EH (cell line): ENCODE measurements at regions not wholly inside any gene's neighbourhood (a gene's known extent, or its start where the extent isn't known, plus 50 kb on each side); places are given as distances from the start of the nearest gene placed in this dataset.

Experiments used
- DNase-seq: peaks from one replicate; pipeline ENCODE4 v3.0.0-alpha.2; 2015; ENCODE audit warnings: low read depth

DNA sequence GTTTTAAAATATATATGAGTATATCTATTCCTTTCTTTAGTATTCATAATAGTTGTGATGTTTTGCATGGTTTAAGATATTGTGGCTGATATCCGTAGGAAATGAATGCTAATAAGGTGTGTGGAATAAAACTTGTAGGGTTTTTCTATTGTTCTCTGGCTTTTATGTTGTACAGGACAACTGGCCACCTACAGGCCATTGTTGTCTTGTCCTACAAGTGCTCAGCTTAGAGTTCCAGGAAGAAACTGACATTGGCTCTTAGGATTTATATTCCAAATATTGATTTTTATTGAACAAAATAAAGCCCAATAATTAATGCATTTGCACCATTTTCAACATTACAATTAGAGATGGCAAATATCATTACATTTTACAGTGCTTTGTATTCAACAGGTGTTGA, 512.8 kb upstream of the TENM4 start:
- DNase-seq: no peak

DNA sequence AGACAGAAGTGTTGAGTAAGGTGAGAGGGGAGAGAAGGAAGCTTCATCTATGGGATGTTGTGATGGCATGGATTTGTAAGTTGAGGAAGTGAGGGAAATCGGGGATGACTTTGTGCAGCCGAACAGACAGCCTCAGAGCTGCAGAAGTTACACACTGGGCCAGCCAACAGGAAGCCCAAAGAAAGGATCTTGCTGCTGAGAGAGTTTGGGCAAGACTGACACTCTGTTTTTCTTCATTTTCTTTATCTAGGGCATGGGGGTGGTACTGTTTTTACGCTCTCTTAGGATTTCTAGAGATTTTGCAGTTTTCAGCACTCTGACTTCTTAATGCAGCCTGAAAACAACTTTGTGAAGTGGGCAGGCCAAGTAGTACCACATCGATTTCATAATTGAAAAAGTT, 509.9 kb upstream of the TENM4 start:
- DNase-seq: no peak

DNA sequence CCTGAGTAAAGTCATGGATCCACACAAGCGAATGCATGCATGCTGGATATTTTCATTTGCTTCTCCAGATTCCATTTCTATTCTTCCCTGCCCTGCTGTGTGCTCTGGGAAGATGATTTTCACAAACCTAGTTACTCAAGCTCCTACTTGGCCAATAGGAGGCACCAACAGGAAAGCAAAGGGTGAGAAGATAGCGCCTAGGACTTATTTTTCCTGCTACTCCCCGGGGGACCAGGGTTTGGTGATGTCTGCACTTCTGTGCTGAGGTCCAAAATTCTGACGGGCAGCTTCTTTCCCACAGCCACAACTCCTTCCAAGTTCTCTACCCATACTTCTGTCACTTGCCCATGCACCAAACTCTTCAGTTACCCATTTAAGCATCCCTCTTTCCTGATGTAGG, 509.3 kb upstream of the TENM4 start:
- no peak for DNase-seq

DNA sequence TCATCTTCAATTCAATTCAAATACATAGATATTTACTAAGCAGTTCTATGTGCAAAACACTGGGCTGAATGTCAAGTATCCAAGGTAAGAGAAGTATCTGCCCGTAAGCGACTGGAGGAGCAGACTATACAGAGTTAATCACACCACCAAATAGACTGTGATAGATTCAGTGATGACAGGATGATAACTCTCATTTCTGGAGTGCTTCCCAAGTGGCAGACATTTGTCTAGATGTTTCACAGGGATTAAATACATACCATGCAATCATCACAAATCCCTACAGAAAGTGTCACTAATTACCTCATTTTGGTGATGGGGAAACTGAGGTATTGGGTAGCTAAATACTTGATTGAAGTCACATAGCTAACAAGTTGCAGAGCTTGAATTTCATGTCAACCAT, 508.7 kb upstream of the TENM4 start:
- no peak for DNase-seq

DNA sequence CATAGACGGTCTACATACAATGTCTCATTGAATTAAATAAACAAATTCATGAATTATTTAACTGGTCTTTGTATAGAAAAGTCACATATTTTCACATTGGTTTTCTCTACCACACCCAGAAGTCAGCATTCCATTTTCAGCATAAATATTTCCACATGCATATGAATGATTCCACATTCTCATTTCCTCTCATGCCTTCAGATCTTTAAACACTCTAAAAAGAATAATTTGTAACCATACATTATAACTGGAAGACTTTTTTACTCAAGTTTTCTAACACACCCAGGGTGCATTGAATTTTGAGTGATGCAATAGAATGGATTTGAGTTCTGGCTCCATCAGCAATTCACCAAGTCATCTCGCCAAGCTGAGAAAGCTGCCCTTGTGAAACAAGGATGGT, 501.8 kb upstream of the TENM4 start:
- DNase-seq: no peak

DNA sequence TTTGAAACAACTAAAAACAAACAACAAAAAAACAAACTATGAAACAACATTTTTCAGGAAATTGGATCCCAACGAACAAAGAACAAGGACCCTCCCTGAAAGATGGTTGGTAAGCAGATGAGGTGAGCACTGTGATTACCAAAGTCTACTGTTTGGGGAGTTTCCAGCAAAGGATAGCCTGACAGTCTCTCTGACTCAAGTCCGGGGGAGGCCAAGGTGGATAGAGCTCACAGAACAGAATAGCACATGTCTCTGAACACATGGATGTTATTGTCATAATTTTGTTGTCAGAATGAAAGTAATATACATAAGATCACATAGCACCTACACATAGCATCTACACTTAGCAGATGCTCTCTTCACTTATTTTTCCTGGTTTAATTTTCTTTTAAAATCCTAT, 501.3 kb upstream of the TENM4 start:
- DNase-seq: no peak

DNA sequence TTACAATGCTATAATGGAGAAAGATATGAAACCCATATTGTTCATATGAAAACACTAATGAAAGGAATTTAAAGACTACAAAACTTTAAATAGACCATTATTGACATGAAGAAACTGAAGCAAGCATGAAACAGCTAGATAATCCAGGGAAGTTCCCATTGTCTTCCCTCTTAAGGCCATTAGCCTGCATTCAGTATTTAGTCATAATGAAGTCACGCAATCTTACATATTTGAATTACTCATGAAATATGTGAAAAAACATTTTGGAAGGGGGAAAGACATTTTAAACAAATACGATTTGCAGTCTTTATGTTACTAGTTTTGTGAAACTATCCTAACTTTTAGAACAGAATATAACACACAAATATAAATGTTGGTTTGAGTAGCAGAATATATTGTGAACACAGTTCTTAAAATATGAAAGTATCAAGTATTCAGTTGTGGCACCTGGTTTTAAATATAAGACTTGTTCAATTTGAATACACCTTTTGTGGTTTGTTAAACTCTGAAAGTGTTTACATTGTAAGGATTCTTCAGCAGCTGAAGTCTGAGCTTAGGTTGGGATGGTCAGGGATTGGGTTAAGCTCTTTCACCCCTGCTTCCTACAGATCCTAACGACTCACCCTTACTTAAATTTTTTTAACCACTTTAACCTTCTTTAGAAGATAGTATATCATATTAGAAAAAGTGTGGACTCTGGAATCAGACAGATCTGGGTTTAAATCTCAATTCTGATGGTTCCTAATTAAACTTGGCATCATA, 500.3 kb upstream of the TENM4 start:
- peak; percentile 2 for DNase-seq

DNA sequence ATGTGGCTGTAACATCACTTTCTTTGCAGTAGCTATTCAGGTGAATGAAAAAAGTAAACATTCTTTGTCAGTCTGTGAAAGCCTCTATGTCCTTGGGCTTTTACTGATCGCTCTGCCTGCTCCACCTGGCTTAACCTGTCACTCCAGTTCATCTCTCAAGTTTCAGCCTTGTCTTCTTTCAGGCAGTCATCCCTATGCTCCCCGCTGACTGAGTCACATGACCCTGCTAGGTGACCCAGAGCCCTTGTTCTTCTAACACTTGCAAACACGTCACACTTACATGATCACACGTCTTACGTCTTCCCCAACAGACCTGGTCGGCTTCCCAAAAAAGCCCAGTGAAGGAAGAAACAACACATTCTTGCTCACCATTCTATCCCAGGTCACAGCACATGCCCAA, 499.3 kb upstream of the TENM4 start:
- DNase-seq: no peak

DNA sequence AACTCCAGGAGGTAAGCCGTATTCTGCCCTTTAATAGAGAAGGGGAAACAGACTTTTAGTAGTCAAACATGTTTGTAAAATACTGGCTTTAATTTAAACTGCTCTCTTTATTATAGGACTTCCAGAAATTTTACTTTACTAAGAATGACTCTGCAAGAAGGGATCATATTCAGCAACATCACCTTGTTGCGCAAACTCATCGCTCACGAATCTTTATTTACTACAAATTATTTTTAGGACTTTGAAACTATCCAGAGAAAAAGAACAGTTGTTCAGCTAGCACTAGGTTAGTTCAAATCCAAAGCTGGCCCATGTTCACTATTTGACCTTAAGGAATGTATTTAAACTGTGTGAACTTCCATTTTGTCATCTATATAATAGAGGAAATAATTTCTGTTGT, 498.3 kb upstream of the TENM4 start:
- no peak for DNase-seq

DNA sequence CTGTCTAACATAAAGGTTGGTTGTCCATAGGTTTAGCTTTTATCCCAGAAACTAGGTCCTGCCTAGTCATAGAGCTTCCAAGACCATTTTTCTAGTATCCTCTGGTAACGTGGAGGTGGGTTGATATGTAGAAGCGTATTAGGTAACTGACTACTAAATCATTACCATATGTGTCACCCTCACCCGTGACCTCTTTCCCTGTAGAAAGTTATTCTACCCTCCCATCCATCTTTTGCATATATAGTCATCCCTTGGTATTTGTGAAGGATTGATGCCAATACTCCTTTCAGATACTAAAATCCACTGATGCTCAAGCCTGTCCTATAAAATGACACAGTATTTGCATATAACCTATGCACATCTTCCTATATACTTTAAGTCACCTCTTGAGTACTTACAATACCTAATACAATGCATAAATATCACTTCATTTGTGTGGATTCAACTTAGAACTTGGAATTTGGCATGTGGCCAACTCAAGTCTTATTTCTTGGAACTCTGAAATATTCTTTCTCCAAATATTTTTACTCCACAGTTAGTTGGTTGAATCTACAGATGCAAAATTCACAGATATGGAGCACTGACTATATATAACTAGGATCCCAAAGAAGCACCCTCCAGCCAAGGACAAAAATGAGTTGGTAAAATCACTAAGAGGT, 497.0 kb upstream of the TENM4 start:
- DNase-seq: no peak

DNA sequence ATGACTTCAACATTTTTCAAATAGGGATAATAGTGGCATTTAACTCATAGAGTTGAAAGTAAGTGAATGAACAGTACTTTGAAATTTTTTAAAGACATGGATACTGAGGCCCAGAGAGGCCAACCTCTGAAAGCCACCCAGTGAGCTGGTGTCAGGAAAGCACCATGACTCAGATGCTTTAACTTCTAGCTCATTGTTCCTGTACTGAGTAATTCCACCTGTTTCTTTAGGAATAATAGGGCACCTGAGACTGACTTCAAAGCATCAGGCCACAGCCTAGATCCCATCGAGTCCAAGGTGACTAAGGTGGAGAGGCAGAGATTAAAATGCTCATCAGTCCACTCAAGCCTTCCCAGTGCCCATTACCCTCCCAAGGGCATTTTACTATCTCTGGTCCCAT, 491.8 kb upstream of the TENM4 start:
- no peak for DNase-seq

DNA sequence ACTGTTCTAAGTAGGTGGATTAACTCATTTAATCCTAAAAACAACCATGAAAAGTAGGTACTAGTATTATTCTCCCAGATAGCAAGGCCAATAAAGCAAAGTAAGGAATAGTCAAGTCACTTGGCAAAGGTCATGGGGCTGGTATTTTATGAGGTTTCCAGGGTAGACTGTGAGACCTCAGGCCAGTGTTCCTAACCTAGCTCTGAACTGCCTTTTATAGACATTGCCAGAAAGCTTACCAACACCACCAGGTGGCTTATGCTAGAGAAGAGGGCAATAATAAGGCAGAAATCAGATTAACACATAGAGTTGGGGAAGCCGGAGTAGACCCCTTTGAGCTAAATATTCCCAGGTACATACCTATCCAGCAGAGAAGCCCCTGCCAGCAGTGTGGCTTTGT, 490.9 kb upstream of the TENM4 start:
- DNase-seq: no peak

DNA sequence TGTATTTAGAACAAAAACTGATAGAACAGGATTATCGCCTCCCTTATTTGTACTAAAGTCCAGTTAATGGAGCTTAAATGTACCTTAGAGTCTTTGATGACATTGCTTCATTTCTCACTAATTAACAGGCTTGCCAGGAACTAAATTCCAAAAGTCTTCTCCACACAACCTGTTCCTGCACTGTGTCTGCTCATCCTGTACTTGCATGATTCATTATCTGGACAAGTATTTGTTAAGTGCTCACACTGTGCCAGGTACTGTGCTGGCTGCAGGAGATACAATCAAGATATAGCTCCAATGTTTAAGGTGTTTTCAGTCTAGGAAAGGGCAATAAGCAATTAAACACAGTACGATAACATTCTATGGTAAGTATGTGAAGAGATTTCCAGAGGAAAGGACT, 485.9 kb upstream of the TENM4 start:
- DNase-seq: no peak

DNA sequence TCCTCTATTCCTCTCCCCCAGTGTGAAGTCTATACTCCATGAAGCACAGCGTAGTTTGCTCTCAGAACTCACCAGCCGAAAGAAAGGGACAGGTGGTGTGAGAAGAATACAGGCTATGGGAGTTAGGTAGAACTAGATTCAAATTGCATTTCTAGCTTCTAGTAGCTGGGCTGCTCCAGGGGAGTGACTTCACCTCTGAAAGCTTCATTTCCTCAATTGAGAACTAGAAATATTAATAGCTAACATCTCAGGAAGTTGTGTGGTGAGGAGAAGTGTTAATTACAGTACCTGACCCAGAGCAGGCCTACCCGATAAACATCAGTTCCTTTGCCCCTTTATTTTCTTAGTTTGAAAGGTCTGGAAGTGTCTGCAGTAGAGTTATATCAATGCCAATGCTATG, 484.7 kb upstream of the TENM4 start:
- DNase-seq: no peak

DNA sequence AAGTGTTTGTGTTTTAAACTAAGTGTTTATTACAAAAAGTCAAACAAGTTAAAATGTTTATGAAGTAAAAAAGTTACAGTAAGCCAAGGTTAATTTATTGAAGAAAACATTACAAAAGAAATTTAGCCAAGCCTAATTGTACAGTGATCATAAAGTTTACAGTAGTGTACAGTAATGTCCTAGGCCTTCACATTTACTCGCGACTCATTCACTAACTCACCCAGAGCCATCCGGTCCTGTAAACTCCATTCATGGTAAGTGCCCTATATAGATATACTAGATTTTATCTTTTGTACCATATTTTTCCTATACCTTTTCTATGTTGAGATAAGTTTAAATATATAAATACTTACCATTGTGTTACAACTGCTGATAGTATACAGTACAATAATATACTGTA, 481.8 kb upstream of the TENM4 start:
- DNase-seq: no peak

DNA sequence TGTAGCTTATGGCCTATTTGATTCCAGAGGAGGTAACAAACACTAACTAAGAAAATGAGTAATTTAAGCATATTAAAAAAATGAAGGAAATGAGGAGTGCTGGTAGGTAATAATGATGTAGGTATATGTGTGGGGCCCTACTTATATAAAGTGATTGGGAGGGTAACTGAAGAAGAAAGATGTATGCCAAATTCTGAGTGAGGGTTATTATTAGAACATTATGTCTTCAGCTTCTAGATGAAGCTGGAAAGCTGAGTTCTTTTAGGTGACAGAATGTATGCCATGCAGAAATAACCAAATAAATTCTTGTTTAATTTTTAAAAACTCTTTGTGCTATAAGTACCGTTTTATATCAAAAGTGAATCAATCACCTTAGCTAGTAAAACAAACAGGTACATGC, 479.6 kb upstream of the TENM4 start:
- no peak for DNase-seq

DNA sequence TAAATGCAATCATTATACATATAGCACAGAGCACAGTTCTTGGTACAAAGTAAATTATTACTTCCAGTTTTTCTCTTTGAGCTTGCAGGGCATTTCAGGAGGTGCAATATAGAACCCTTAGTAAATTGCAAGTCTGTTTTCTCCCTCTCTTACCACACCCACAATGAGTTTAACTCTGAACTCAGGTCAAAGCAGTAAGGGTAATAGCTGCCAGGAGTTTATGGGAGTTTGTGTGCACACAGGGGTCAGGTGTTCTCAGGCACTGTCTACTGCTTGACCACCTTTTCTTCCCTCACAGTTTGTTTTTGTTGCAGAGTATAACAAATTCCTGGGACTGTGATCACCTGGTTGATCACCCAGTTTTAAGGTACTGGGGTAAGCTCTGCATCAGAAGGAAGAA, 478.5 kb upstream of the TENM4 start:
- no peak for DNase-seq

DNA sequence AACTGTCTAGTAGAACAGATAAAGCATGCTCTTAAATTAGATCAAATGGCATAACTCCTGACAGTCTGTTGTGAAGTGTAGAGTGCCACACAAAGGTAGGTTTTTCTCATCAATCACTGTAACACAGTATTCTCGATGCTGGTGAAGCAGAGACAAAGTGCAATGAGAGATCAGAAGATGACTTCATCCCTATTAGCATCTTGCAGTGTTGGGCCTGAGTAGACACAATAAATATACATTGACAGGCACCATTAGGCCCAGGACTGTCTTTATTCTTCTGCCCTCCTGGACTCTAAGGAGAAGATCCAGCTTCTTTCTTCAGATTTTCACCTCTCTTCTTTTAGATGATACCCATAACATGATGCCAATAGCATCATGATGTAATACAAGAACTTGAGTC, 478.0 kb upstream of the TENM4 start:
- no peak for DNase-seq

DNA sequence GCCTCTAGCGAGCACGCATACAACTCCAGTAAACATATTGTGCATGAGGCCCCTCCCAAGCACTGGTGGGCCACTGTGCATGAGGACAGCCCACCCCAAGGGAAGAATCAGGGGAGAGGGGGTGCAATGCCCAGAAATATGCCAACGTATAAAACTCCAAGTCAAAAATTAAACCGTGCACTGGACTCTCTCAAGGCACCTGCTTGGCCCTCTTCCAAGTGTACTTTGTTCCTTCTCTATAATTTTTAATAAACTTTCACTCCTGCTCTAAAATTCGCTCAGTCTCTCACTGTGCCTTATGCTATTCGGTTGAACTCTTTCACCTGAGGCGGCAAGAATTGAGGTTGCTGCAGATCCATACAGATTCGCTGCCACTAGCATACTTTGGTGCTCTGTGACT, 465.3 kb upstream of the TENM4 start:
- DNase-seq: no peak

DNA sequence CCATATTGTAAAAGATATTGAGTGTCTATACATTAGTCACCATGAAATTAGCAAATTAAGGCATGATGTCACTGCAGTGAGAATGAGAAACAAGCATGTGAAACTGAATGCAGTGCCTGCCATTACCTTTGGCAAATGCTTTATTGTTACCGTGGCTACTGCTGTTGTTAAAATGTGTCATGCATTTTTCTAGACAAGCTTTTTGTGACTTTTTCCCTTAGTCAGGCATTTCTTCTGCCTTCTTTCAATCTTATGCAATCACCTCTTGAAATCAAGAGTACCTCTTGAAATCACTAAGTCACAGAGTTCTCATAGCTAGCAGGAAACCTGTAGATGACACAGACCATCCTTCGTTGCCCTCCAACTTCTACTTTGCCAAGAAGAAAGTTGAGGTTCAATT, 461.7 kb upstream of the TENM4 start:
- peak; percentile 0 for DNase-seq

DNA sequence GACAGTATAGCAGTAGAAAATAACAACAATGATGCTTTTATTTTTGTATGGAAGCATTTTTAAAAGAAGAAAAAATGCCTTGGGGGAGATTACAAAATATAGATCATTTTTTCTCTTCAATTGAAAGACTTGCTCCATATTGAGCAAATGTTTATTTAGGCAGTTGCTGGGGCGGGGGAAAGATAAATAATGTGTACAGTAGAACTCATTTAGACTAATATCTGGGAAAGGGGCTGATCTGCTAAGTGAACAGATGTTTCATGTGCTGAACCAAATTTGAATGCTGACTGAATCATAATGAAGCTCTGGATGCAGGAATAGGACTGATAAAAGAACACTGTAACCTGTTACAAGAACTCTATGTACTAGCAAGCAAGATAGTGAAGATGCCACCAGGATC, 457.1 kb upstream of the TENM4 start:
- no peak for DNase-seq

DNA sequence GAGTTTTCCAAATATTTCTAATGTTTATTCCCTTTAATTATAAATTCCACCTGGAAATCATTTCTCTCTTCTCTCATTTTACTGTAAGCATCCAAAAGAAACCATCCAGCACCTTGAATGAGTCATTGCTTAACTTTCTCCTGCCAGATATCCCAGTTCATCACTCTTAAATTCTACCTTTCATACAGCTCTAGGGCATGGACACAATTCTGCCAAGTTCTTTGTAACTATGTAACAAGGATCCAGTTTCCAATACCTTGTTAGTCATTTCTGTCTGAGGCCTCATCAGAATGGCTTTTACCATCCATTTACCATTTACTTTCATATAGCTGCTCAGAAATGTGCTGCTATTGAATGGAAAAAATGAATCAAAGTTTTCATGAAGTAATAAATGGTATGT, 455.4 kb upstream of the TENM4 start:
- DNase-seq: no peak

DNA sequence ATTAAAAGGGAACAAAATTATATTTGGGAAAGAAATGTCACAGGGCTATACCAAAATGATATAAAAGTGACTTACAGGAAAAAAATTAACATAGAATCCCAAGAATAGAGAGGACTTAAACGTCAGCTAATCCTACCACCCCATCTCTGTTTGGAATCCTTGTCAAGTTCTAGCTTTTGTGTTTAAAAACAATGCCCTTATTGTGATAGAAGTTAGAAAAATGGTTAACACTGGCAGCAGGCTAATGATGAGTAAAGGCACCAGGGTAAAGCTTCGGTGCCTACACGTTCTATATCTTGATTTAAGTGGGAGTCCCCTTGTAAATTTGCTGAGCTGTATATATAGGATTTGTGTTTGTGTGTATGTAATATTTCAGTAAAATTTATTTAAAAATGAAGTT, 453.3 kb upstream of the TENM4 start:
- no peak for DNase-seq

DNA sequence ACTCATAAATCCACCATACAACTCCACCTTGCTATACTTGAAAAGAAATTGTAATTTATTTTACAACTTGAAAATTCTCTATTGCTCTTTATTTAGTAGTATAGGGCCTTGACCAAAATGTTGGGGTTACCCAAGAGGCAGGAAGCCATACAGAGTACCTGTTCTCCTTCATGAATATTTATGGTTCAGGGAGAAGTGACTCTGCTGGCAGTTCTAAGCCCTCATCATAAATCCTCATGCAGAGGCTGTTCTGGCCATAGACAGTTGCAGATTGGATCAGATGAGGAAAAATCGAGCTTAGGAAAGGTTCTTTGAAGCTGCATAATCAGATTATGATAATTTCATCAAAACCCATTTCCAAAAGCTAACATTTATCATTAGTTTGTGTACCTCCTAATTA, 449.4 kb upstream of the TENM4 start:
- DNase-seq: no peak
